NCI-H1105 treated with DMSO at 0.1 percent for 48 hours (cell line): ENCODE measurements at regions not wholly inside any gene's neighbourhood (a gene's known extent, or its start where the extent isn't known, plus 50 kb on each side); places are given as distances from the start of the nearest gene placed in this dataset.

ENCODE experiments used
- DNase-seq: peaks from one replicate; lab custom pipeline; 2025; lab: John Stamatoyannopoulos, UW

DNA sequence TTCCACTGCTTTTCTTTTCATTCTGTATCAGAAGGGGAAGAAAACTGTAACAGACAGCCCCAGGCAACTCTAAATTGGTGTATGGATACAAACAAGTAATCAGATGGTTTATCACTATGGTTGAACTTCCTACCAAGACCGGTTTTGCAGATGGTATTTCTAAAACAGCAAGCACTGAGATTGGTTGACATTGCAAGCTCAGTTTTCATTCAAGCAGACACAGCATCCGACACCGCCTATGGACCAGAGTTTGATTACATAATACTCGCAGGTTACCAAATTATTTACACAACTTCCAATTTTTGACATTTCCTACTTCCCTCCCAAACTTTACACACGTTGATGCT lies 209.9 kb downstream of the ALDH8A1 start:
- no peak for DNase-seq

DNA sequence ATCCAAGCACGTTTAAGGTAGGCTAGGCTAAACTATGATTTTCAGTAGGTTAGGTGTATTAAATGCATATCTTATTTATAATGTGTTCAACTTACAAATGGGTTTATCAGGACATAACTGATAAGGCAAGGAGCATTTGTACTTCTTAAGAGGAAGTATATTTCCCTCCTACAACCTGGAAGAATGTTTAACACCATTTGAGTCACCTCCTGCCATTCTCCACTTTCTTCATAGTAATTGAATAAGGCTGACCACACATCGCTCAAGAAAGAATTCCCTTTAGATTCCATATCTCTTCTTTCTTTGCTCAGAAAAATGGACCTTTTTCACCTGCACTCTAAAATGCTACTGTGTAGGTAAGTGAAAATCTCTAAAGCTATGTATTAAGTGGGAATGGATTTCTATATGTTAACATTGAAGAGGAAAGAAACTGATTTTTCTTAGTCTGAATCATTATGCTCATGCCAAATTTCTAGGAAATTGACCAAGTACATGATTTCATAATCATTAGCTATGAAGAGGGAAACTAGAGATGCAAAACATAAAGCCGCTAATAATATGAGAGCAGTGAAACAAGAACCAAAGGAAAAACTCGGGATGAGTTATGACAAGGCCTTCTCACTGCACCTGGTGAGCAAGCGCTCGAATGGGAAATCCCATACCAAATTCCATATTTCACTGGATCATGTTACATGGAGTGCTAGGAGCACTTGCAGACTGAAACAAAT lies 210.4 kb downstream of the ALDH8A1 start:
- peak; percentile 87 for DNase-seq

DNA sequence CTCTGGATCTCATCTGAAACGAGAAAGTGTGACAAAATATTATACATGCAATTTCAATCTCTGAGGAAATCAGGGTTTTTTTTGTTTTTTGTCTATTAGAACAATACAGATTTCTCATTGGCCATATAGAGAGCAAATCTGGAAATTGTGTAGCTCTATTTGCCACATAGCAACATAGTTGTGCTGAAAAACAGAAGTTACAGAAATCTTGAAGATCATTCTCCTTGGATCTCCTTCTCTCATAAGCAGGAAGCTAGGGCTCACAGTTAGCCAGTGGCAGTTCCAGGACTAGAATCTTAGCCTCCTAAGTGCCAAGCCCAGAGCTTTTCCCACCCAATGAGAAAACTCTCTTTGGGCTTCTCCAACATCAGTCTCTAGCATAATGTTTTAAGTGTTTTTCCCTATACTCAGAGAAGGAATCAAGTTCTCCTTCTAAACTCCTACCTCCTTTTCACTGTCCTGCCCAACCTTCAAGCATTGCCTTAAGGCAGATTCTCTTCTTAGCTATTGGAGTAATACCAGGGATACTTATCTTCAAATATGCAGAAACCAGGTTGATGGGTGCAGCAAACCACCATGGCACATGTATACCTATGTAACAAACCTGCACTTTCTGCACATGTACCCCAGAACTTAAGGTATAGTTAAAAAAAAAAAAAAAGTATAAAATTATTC lies 211.6 kb downstream of the ALDH8A1 start:
- no peak for DNase-seq

DNA sequence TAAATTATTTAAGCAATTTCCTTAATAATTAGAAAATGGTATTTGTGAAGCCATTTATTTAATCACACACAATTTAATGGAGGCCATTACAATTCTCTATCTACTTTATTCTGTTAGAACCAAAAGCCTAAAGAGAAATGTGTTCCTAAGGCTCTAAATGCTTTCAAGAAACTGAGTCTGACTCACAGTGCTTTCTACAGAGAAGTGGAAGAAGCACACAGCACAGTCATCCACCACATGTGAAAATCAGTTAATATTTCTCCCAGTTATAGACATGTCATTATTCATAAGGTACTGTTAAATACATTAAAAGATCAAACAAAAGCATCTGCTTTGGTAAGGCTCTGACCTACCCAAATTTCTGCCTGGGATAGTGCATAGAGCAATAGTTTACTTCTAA lies 214.4 kb downstream of the ALDH8A1 start:
- no peak for DNase-seq

DNA sequence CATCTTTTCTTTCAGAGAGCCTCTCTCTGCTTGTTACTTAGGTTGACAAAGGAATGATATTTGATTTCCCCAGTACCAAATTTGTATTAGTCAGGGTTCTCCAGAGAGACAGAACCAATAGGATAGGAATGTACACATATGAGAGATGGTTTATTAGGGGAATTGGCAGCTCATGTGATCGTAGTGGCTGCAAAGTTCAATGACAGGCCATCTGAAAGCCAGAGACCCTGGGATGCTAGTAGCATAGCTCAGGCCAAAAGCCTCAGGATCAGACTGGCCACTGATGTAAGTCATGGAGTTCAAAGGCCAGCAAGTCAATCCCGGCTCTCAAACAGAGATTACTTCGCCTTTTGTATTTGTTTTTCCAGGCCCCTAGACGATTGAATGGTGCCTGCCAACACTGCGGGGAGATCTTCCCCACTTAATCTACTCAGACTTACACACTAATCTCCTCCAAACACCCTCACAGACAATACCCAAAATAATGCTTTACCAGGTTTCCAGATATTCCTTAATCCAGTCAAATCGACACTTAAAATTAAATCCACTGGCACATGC lies 215.5 kb downstream of the ALDH8A1 start:
- no peak for DNase-seq

DNA sequence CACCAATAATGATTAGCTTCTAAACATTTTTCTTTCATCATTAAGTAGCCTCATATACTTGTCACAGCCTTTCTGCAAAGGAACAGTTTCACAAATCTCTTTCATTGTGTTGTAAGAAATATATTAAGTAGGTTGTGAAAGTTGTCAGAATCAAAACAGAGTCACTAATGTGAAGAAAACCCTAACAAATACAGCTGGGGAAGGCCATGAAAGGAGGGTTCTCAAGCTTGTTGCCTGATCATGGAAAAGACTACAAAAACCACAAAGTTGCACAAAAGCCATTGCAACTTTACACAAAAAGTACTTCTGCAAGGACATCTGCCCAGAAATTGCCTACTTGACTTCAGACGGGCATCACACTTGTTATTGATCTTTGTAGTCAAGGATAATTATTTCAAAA lies 216.1 kb downstream of the ALDH8A1 start:
- DNase-seq = no peak

DNA sequence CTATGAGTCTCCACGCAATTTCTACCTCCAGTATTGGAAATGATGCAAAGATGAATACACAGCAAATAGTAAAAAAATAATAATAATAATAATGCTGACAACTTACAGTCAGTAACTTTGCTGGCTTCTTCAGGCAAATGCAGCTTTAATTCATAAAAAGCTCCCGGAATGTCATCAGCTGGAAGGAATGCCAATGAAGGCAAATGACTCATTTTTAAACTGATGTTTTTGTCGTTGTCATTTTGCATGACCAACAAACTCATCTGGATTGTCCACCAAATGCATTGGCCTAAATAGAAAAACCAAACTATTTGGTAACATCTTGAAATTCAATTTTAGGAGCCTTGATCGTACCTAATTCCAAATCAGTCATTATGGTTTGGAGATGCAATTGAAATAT lies 217.1 kb downstream of the ALDH8A1 start:
- DNase-seq = no peak

DNA sequence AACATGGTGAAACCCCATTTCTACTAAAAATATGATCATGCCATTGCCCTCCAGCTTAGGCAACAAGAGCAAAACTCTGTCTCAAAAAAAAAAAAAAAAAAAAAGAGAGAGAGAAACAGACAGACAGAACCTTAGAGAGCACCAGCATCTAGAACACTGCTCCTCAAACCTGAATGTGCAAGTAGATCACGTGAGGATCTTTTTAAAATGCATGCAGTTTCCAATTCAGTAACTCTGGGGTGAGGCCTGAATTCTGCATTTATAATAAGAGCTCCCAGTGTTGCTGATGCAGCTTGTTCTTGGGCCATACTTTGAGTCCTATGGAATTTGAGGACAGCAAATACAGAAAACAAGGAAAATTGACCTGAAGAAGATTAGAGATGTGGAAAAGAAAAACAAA lies 218.3 kb downstream of the ALDH8A1 start:
- DNase-seq = no peak

DNA sequence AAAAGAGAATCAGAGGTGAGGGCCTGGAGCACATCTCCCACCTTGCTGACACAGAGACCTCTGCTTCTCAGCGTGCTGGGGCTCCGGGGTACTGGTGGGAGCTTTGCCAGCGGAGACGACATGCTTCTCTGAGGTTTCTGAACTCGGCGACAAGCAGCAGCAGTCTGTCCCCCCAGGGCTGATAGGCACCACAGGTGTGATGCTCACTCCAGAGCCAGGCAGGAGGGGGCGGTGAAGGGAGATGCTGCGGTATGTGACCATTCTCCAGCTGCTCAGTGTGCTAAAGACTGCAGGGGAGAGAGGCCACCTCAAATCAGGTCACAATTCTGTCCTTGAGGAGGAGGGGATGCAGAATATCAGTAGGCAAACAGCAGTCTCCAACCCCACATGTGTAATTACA lies 219.9 kb downstream of the ALDH8A1 start:
- no peak for DNase-seq

DNA sequence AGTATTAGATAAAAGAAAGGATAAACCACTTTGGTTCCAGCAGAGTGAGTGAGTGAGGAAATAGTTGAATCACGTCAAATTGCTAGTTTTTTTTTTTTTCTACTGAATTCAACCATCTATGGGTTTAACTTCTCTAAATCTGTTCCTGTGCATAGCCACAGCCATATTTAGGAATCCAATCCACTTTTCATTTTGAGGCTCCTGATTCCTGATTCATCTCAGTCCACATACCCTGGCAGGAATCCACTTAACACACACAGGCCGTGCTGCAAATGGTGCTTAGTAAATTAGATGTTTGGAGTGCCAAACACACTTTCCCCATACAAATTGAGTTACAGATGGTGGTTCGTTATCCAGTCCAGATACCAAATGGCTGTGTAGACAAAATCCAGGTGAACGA lies 220.3 kb downstream of the ALDH8A1 start:
- no peak for DNase-seq

DNA sequence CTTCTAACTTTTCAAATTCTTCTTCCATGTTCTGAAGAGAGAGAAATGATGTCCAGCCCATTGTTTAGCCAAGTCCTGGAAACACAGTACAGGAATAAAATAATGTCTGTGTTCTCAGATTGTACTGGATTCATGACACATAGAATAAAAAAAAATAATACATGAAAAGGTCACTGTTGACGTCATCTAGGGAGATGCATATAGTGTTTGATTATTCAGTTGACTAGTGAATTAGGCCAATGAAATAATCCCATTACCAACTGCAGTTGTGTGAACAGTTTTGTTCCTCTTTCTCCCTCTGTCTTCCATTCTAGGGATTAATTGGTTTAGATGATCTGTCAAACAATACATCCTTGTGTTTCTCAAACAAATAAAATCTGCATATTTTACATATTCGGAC lies 222.8 kb downstream of the ALDH8A1 start:
- no peak for DNase-seq

DNA sequence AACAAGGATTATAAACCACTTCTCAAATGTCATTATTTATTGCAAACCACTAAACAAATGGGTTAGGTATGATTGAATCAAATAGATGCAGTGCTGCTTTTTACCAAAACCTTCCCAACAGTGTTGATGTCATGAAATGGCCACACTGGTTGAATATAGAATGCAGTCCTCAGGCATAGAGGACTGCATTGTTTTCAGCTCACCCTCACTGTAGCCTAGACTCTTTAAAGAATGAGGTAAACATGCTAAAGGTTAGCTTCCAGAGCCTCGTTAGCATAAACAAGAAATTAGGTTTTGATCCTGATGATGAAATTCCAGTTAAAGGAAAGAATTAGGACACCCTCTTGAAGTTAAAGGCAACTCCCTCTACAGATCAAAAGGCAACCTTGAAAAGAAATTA lies 224.3 kb downstream of the ALDH8A1 start:
- no peak for DNase-seq

DNA sequence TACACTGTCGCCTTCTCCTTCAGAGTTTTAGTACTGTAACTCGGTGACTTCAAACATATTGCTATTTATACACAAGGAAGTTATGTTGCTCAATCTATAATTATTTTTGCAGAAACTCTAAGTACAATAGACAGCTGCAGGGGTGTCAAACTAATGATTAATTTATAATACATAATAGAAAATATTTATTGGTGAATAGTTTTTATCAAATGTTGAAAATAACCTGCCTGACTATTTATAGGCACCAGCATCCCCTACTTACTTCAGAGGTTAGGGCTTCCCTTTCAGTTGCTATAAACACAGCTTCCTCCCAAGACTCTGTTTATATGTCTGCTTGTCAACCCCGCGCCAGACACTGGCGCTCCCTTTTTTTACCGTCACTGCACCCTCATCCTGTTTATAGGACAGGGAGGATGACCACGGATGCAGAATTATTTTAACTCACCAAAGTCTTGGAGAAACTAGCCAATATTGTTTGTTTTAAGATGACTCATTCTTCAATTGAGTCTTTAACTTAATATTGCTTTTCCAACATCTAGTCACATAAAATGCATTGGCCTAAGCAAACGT lies 225.0 kb downstream of the ALDH8A1 start:
- no peak for DNase-seq

DNA sequence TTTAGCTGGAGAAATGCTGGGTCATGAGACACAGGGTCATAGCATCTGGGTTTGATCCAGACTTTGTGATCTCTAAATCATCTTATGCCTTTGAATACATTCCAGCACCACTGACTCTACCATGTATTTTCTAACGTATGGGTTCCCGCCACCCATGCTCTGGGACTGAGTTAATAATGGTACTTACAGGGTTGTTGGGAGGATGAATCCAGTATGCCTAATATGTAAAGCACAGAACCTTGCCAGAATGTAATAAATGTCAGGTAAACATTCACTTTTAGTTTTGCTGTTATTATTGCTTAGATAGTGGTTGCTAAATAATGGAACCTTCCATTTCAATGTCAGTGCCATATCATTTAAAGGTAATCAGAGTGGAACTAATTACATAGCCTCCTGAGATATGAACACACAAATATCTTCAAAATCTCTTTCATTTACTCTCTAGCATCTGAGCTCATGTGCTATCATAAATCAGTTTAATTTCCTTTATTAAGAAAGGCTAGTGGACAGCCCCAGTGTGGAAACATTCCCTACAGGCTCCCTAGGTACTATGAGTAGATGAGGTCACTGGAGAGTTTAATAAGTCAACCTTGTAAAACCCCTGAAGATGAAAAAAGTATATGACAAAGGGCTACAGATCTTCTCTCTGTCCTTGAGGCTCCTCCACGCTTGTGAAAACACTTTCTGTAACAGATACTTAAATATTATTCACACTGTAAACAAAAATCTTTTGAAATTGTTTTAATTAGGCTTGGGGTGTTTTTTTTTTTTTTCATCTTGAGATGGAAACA lies 226.6 kb downstream of the ALDH8A1 start:
- no peak for DNase-seq

DNA sequence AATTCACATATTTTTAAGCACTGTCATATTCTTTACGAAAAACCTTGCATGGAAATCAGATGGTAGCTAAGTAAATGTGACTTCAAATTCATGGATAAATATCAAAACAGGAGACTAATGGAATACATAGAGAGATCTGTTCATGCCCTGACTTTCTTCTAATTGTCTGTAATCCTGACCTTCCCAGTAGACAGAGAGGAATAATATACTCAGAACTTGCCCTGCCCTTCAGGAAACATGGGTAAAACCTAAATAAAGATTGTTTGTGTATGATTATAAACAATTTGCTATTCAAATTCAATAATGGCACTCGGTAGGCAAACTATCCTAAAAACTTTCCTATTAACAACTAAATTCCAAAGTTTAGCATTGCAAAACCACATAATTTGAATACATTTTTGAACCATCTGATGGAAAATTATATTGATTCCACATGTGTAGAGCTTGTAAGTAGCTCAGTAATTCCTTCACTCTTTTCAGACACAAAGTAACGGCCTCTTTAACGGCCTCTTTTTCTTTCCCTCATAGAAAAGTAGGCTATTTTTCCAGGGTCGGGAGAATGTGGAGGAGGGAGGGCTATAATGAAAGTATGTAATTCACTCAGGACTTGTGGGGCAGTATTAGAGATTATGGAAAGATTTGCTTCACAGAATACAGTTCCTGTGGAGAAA lies 227.6 kb downstream of the ALDH8A1 start:
- DNase-seq = no peak

DNA sequence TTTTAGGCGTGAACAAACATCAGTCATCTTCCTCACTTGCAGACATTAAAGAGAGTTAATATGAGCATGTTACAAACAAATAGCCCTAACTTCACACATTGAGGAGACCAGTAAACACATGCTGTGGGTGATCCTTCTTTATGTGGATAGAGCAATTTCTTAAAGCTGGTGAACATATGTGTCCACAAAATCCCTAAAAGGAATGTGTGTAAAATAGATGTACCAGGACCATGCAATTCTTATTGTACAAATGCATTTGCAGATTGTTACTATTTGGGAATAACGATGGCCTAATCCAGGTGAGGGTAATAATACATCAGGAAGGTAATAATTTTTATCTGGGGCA lies 228.9 kb downstream of the ALDH8A1 start:
- no peak for DNase-seq

DNA sequence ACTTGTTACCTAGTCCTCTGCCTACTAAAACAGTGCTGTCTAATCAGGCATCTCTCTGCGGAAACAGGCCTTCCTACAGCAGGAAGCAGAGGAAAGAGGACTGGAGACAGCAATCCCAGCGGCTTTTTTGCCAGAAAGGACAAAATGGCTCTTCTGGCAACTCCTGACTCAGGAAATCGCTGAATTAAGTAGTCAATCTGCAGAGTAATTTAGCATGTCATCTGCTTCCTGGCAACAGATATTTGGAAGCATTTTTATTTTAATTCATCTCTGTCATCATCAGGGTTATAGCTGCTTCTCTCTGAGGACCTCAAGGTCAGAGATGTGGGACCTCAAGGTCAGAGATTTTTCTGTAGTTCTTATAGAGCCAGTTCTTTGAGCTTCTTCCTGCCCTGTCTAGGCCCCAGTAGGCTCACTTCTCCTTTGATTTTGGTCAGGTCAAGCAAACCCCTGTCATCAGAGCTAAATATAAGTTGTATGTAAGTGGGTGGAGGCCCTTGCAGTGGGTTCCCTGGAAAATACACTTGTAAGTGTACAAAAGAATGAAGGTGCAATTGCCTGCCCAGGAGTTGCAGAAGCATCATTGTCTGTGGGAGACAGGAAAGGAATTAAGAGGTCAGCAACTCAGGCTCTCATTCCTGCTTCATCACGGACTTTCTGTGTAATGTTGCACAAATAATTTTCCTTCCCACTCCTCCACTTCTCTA lies 229.4 kb downstream of the ALDH8A1 start:
- no peak for DNase-seq

DNA sequence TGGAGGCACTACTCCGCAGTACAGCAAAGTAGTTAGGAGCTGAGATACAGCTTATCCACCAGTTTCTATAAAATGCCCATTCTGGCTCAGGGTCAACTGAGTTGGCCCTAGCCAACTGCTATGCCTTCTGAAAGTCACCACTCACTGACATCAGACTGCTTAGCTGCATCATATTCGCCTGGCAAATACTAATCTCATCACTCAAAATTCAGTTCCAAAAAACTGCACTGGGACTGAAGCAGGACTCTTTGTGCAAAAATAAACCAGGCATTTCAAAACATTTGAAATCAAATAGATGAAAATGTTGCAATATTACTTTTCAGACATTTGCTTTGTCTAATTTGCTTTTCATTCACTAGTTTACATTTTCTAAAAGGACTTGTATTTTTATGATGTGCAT lies 230.0 kb downstream of the ALDH8A1 start:
- no peak for DNase-seq

DNA sequence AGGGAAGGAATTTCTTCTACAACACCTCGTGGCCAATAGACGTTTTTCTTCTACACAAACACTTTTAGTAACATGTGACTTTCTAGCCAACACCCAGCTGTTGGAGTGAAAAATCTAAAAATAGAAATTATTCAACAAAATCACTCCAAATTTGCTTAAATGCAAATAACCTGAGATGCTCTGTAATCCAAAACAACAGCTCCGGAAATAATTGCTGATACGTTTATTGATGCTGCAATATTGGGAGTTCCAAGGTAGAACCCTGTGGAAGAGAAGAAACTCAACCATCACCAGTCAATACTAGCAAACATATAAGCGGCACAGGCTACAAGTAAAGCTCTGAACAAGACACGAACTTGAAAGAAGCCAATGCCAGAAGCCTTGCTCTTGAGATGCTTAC lies 230.6 kb downstream of the ALDH8A1 start:
- no peak for DNase-seq

DNA sequence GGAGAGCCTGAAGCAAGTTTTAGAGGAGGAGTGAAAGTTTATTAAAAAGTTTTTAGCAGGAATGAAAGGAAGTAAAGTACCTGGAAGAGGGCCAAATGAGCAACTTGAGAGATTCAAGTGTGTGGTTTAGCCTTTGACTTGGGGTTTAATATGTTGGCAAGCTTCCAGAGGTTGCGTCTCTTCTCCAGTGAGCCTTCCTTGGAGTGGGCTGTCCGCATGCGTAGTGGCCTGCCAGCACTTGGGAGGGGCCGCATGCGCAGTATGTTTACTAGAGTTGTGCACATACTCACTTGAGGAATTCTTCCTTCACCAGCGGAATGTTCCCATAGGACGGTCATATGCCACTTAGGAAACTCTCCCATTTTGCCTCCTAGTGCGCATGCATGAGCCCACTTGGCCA lies 235.2 kb downstream of the ALDH8A1 start:
- peak; percentile 58 for DNase-seq

DNA sequence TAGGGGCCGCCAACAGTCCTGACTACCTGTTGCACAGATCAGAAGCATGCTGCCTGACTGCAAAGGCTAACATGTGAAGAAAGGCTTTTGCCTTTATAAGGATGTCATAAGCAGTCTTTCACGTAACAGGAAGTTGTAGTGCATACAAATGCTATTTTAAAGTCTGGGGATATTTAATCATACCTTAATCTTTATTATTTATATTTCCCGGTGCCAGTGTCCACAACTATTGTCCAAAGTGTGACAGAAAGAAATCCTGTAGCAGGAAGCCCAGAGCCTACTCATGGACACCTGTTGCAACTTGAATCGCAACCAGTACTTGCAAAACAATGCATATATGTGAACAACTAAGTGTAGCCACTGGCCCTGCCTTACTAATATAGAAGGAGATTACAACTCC lies 235.8 kb downstream of the ALDH8A1 start:
- DNase-seq = no peak

DNA sequence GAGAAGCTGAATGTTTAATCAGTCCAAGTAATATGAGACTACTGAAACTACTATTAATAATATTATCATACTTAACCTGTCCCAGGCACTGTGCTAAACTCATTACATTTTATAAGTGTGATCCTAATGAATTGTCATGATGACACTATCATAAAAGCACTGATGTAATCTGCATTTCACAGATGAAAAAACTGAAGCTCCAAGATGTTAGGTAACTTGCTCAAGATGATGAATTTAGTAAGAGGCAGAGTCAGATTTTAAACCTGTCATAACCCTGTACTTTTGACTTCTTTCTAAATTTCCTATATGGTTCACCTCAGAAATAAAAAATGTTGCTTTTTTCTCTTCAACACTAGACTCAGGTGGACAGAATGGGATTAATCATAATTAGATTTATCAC lies 237.6 kb downstream of the ALDH8A1 start:
- no peak for DNase-seq
